ENCODE measurements at regions not wholly inside any gene's neighbourhood (a gene's known extent, or its start where the extent isn't known, plus 50 kb on each side); places are given as distances from the start of the nearest gene placed in this dataset.

GRCh38 chr7:26489906-26490639, 198.4 kb downstream of the SNX10 start:
- TF ChIP-seq YY1 (IDR thresholded peaks at IDR 0.05; ENCODE audit: insufficient read depth, insufficient read length) (no peak), ZNF274 (IDR thresholded peaks at IDR 0.05; ENCODE audit: low read depth, low read length) (no peak)
